SK-N-DZ (cell line): ENCODE measurements at regions not wholly inside any gene's neighbourhood (a gene's known extent, or its start where the extent isn't known, plus 50 kb on each side); places are given as distances from the start of the nearest gene placed in this dataset.
A peak's percentile ranks its signal among the peaks of the same experiment; 100 is the strongest.
"Not testable (repeated sequence)": the region's sequence is repeated elsewhere in the genome, so short reads cannot be mapped to it uniquely, and the experiment has no call there.

Source experiments
- DNase-seq: peaks from one replicate; pipeline ENCODE4 v3.0.0-alpha.2; 2015; ENCODE audit warnings: low spot score

GRCh38 chr9:86491468-86492266 is 137.5 kb upstream of the TUT7 start:
- no peak for DNase-seq

GRCh38 chr9:86488794-86489193 is 134.6 kb upstream of the TUT7 start:
- DNase-seq: no peak

- no peak for DNase-seq
These were observed 134.1 kb upstream of the TUT7 start for GRCh38 chr9:86488345-86488744.

- no peak for DNase-seq
These were observed 133.6 kb upstream of the TUT7 start for GRCh38 chr9:86487838-86488233.

GRCh38 chr9:86486891-86487837 is 133.0 kb upstream of the TUT7 start:
- DNase-seq: peak; percentile 2

GRCh38 chr9:86485359-86485758 is 131.1 kb upstream of the TUT7 start:
- no peak for DNase-seq

- no peak for DNase-seq
These were observed 129.3 kb upstream of the TUT7 start for GRCh38 chr9:86483496-86483895.

- no peak for DNase-seq
These were observed 127.3 kb upstream of the TUT7 start for GRCh38 chr9:86481466-86481865.

- DNase-seq: not testable (repeated sequence)
These were observed 121.0 kb upstream of the TUT7 start for GRCh38 chr9:86475255-86475654.

GRCh38 chr9:86471171-86471815 is 117.1 kb upstream of the TUT7 start:
- no peak for DNase-seq

- no peak for DNase-seq
These were observed 116.1 kb upstream of the TUT7 start for GRCh38 chr9:86470326-86470725.

GRCh38 chr9:86469476-86470250 is 115.5 kb upstream of the TUT7 start:
- no peak for DNase-seq

GRCh38 chr9:86464242-86464641 is 110.0 kb upstream of the TUT7 start:
- no peak for DNase-seq

GRCh38 chr9:86460216-86461002 is 106.2 kb upstream of the TUT7 start:
- DNase-seq: no peak

GRCh38 chr9:86459599-86460155 is 105.5 kb upstream of the TUT7 start:
- DNase-seq: no peak

- no peak for DNase-seq
These were observed 105.0 kb upstream of the TUT7 start for GRCh38 chr9:86459191-86459590.

- no peak for DNase-seq
These were observed 104.1 kb upstream of the TUT7 start for GRCh38 chr9:86458191-86458855.

GRCh38 chr9:86456416-86456815 is 102.2 kb upstream of the TUT7 start:
- DNase-seq: no peak
